Spleen (tissue), 7 donors: ENCODE measurements at regions not wholly inside any gene's neighbourhood (a gene's known extent, or its start where the extent isn't known, plus 50 kb on each side); places are given as distances from the start of the nearest gene placed in this dataset.
"Not testable (repeated sequence)": the region's sequence is repeated elsewhere in the genome, so short reads cannot be mapped to it uniquely, and the experiment has no call there.

Source experiments
- CTCF ChIP-seq, 11 experiments: fragments of 200-600 bp in 7 of 11; fragments of 450-650 bp in 4 of 11; sonication (generic) in 4 of 11; IDR thresholded peaks in 8 of 11; conservative IDR thresholded peaks in 3 of 11; 1 replicate in 7 of 11; 2 replicates in 4 of 11; pipeline versions ENCODE4 v1.4.0 to v1.8.0; 2016 to 2021; ENCODE audit warnings: antibody characterized with exemption in 11 of 11, inconsistent platforms in 4 of 11, mild to moderate bottlenecking in 1 of 11
- POLR2A ChIP-seq, 3 donors: fragments of 450-650 bp; IDR thresholded peaks; one replicate each; pipeline ENCODE4 v1.5.1; 2017; ENCODE audit warnings: antibody characterized with exemption in 3 of 3, mild to moderate bottlenecking in 1 of 3
- POLR2AphosphoS5 ChIP-seq, 3 donors: sonication (generic); formaldehyde crosslinking; IDR thresholded peaks; one replicate each; pipeline ENCODE4 v1.5.1; 2017; ENCODE audit warnings: antibody characterized with exemption in 3 of 3
- donor health status: DM: no; HTN: no; CAD: no; lungs with moderate emphysema.
- donor health status: DM: no; HTN: no; CAD: no.
- donor health status: DM: no; HTN: no; CAD: no.

- TF ChIP-seq CTCF (IDR thresholded peaks at IDR 0.05 in 8 of 11, conservative IDR thresholded peaks at IDR 0.05 in 3 of 11); POLR2A (IDR thresholded peaks at IDR 0.05); POLR2AphosphoS5 (IDR thresholded peaks at IDR 0.05): not testable (repeated sequence)
Observed at GRCh38 chr7:76118253-76119036, 70.5 kb downstream of the MDH2 start.
